GM12878 (cell line): ENCODE measurements at regions not wholly inside any gene's neighbourhood (a gene's known extent, or its start where the extent isn't known, plus 50 kb on each side); places are given as distances from the start of the nearest gene placed in this dataset.

Experiments used
- POLR2AphosphoS5 ChIP-seq: IDR thresholded peaks from 2 replicates; pipeline ENCODE4 v1.6.1; 2011; ENCODE audit warnings: mild to moderate bottlenecking, low read length, inconsistent platforms
- SRF ChIP-seq, 2 experiments: IDR thresholded peaks; 2 replicates each; pipeline ENCODE4 v1.6.1; 2011; ENCODE audit warnings: low read depth in 2 of 2, low read length in 2 of 2, mild to moderate bottlenecking in 1 of 2, moderate library complexity in 1 of 2
- WRNIP1 ChIP-seq: IDR thresholded peaks from 2 replicates; pipeline ENCODE4 v1.6.1; 2011; ENCODE audit warnings: low read depth, low read length, improper control_type of control experiment, borderline replicate concordance
- TF ChIP-seq, protein P1 (sequence below): IDR thresholded peaks from 2 replicates; pipeline ENCODE4 v1.6.1; 2011; ENCODE audit warnings: borderline replicate concordance, low read depth, mild to moderate bottlenecking, moderate library complexity, mixed read lengths, low read length; ENCODE audit not compliant: insufficient read depth; ENCODE audit errors: extremely low read length
- TF ChIP-seq, protein P2 (sequence below): IDR thresholded peaks from 2 replicates; pipeline ENCODE4 v1.6.1; 2011; ENCODE audit warnings: low read depth, low read length, improper control_type of control experiment, borderline replicate concordance
- TF ChIP-seq, protein P3 (sequence below): fragments of 450-650 bp; formaldehyde crosslinking; IDR thresholded peaks from 2 replicates; pipeline ENCODE4 v1.5.0; 2022; ENCODE audit warnings: mild to moderate bottlenecking, missing genetic modification characterization
- TF ChIP-seq, protein P4 (sequence below): fragments of 150-350 bp; IDR thresholded peaks from 2 replicates; pipeline ENCODE4 v1.6.1; 2016; ENCODE audit warnings: low read depth, low read length

DNA sequence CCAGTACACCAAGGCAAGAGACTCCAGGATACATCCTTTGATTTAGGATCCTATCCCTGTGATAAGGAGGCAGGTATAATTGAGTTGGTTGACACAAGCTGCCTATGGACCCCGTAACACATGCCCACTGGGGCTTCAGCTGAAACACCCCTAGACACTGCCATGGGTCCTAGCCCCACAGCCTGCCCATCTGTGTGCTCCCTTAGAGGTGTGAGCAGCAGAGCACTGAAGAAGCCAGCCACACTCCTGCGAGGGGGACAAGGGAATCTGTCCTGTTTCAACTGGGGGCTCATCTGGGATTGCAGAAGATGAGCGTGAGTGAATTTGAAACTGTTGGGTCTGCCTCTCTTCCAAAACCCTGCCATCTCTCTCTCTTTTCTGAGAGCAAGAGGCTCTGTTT lies 385.9 kb upstream of the SLITRK6 start (continued):
- TF ChIP-seq, protein P1, sequence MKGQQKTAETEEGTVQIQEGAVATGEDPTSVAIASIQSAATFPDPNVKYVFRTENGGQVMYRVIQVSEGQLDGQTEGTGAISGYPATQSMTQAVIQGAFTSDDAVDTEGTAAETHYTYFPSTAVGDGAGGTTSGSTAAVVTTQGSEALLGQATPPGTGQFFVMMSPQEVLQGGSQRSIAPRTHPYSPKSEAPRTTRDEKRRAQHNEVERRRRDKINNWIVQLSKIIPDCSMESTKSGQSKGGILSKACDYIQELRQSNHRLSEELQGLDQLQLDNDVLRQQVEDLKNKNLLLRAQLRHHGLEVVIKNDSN, result no peak
- TF ChIP-seq, protein P2, sequence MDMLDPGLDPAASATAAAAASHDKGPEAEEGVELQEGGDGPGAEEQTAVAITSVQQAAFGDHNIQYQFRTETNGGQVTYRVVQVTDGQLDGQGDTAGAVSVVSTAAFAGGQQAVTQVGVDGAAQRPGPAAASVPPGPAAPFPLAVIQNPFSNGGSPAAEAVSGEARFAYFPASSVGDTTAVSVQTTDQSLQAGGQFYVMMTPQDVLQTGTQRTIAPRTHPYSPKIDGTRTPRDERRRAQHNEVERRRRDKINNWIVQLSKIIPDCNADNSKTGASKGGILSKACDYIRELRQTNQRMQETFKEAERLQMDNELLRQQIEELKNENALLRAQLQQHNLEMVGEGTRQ, result no peak
- TF ChIP-seq SRF (IDR thresholded peaks at IDR 0.05; ENCODE audit: low read depth in 2 of 2, low read length in 2 of 2), result no peak
- TF ChIP-seq, protein P3, sequence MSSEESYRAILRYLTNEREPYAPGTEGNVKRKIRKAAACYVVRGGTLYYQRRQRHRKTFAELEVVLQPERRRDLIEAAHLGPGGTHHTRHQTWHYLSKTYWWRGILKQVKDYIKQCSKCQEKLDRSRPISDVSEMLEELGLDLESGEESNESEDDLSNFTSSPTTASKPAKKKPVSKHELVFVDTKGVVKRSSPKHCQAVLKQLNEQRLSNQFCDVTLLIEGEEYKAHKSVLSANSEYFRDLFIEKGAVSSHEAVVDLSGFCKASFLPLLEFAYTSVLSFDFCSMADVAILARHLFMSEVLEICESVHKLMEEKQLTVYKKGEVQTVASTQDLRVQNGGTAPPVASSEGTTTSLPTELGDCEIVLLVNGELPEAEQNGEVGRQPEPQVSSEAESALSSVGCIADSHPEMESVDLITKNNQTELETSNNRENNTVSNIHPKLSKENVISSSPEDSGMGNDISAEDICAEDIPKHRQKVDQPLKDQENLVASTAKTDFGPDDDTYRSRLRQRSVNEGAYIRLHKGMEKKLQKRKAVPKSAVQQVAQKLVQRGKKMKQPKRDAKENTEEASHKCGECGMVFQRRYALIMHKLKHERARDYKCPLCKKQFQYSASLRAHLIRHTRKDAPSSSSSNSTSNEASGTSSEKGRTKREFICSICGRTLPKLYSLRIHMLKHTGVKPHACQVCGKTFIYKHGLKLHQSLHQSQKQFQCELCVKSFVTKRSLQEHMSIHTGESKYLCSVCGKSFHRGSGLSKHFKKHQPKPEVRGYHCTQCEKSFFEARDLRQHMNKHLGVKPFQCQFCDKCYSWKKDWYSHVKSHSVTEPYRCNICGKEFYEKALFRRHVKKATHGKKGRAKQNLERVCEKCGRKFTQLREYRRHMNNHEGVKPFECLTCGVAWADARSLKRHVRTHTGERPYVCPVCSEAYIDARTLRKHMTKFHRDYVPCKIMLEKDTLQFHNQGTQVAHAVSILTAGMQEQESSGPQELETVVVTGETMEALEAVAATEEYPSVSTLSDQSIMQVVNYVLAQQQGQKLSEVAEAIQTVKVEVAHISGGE (CRISPR knock-in tag), result no peak
- TF ChIP-seq WRNIP1, result no peak
- no peak for TF ChIP-seq POLR2AphosphoS5
- TF ChIP-seq, protein P4, sequence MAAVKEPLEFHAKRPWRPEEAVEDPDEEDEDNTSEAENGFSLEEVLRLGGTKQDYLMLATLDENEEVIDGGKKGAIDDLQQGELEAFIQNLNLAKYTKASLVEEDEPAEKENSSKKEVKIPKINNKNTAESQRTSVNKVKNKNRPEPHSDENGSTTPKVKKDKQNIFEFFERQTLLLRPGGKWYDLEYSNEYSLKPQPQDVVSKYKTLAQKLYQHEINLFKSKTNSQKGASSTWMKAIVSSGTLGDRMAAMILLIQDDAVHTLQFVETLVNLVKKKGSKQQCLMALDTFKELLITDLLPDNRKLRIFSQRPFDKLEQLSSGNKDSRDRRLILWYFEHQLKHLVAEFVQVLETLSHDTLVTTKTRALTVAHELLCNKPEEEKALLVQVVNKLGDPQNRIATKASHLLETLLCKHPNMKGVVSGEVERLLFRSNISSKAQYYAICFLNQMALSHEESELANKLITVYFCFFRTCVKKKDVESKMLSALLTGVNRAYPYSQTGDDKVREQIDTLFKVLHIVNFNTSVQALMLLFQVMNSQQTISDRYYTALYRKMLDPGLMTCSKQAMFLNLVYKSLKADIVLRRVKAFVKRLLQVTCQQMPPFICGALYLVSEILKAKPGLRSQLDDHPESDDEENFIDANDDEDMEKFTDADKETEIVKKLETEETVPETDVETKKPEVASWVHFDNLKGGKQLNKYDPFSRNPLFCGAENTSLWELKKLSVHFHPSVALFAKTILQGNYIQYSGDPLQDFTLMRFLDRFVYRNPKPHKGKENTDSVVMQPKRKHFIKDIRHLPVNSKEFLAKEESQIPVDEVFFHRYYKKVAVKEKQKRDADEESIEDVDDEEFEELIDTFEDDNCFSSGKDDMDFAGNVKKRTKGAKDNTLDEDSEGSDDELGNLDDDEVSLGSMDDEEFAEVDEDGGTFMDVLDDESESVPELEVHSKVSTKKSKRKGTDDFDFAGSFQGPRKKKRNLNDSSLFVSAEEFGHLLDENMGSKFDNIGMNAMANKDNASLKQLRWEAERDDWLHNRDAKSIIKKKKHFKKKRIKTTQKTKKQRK, result no peak
